Dedifferentiated amniotic fluid mesenchymal stem cell (primary cell): ENCODE measurements at regions not wholly inside any gene's neighbourhood (a gene's known extent, or its start where the extent isn't known, plus 50 kb on each side); places are given as distances from the start of the nearest gene placed in this dataset.
"Not testable (repeated sequence)": the region's sequence is repeated elsewhere in the genome, so short reads cannot be mapped to it uniquely, and the experiment has no call there.

Source experiments
- DNase-seq: peaks from one replicate; pipeline ENCODE4 v3.0.0-alpha.2; 2016; ENCODE audit errors: extremely low spot score

- DNase-seq = no peak
These were observed 455.1 kb upstream of the B3GAT1 start for GRCh38 chr11:134866981-134867675.

- no peak for DNase-seq
These were observed 454.2 kb upstream of the B3GAT1 start for GRCh38 chr11:134866215-134866614.

GRCh38 chr11:134864968-134865305, 452.9 kb upstream of the B3GAT1 start:
- no peak for DNase-seq

GRCh38 chr11:134864233-134864967, 452.4 kb upstream of the B3GAT1 start:
- DNase-seq = no peak

- no peak for DNase-seq
These were observed 451.3 kb upstream of the B3GAT1 start for GRCh38 chr11:134863294-134863693.

GRCh38 chr11:134862587-134863195, 450.6 kb upstream of the B3GAT1 start:
- no peak for DNase-seq

GRCh38 chr11:134862105-134862502, 450.1 kb upstream of the B3GAT1 start:
- DNase-seq = no peak

- no peak for DNase-seq
These were observed 449.6 kb upstream of the B3GAT1 start for GRCh38 chr11:134861490-134862104.

GRCh38 chr11:134858783-134859480, 446.9 kb upstream of the B3GAT1 start:
- DNase-seq = no peak

GRCh38 chr11:134857035-134857434, 445.0 kb upstream of the B3GAT1 start:
- no peak for DNase-seq

- DNase-seq = no peak
These were observed 444.3 kb upstream of the B3GAT1 start for GRCh38 chr11:134856056-134856971.

- no peak for DNase-seq
These were observed 442.2 kb upstream of the B3GAT1 start for GRCh38 chr11:134853992-134854991.

GRCh38 chr11:134851503-134852224, 439.6 kb upstream of the B3GAT1 start:
- not testable (repeated sequence) for DNase-seq

GRCh38 chr11:134850566-134850965, 438.5 kb upstream of the B3GAT1 start:
- no peak for DNase-seq

GRCh38 chr11:134849833-134850232, 437.8 kb upstream of the B3GAT1 start:
- no peak for DNase-seq

GRCh38 chr11:134847083-134847715, 435.2 kb upstream of the B3GAT1 start:
- DNase-seq = no peak

GRCh38 chr11:134846328-134847082, 434.5 kb upstream of the B3GAT1 start:
- DNase-seq = no peak
